PC-3 (cell line): ENCODE measurements at regions not wholly inside any gene's neighbourhood (a gene's known extent, or its start where the extent isn't known, plus 50 kb on each side); places are given as distances from the start of the nearest gene placed in this dataset.

ENCODE experiments used
- CTCF ChIP-seq: fragments of 300-600 bp; sonication (generic); conservative IDR thresholded peaks from 2 replicates; pipeline ENCODE4 v1.5.1; 2017; ENCODE audit warnings: antibody characterized with exemption, low read depth, mild to moderate bottlenecking, low read length
- EZH2phosphoT487 ChIP-seq: fragments of 300-600 bp; sonication (generic); IDR thresholded peaks from 2 replicates; pipeline ENCODE4 v1.6.1; 2018; ENCODE audit warnings: mild to moderate bottlenecking, antibody characterized with exemption, low read length, borderline replicate concordance

GRCh38 chr13:40410315-40410714 is 256.1 kb downstream of the FOXO1 start:
- TF ChIP-seq CTCF (no peak), EZH2phosphoT487 (no peak)
